Progenitor cell of endocrine pancreas (in vitro differentiated cells): ENCODE measurements at regions not wholly inside any gene's neighbourhood (a gene's known extent, or its start where the extent isn't known, plus 50 kb on each side); places are given as distances from the start of the nearest gene placed in this dataset.

Experiments used
- DNase-seq: peaks from one replicate; pipeline ENCODE4 v3.0.0; 2021; ENCODE audit warnings: low spot score; ENCODE audit not compliant: unreplicated experiment
- H3K27ac Mint-ChIP-seq: 2 replicates; pipeline ENCODE4 v1.8.0; 2021; ENCODE audit warnings: mild to moderate bottlenecking, moderate library complexity, mixed read lengths
- H3K27me3 Mint-ChIP-seq: 2 replicates; pipeline ENCODE4 v1.8.0; 2021; ENCODE audit warnings: mixed read lengths
- H3K36me3 Mint-ChIP-seq: 2 replicates; pipeline ENCODE4 v1.8.0; 2022; ENCODE audit warnings: mixed read lengths; ENCODE audit not compliant: insufficient read depth
- H3K4me1 Mint-ChIP-seq: 2 replicates; pipeline ENCODE4 v1.8.0; 2021; ENCODE audit warnings: low read depth, mixed read lengths
- H3K4me3 Mint-ChIP-seq: 2 replicates; pipeline ENCODE4 v1.8.0; 2021; ENCODE audit warnings: low read depth, mild to moderate bottlenecking, moderate library complexity, mixed read lengths
- H3K9me3 Mint-ChIP-seq: 2 replicates; pipeline ENCODE4 v1.8.0; 2021; ENCODE audit warnings: low read depth, mixed read lengths
- TF ChIP-seq, protein P1 (sequence below): fragments of 200-600 bp; sonication (generic); IDR thresholded peaks from one replicate; pipeline ENCODE4 v1.5.0; 2021; ENCODE audit warnings: antibody characterized with exemption, mild to moderate bottlenecking; ENCODE audit not compliant: unreplicated experiment

DNA sequence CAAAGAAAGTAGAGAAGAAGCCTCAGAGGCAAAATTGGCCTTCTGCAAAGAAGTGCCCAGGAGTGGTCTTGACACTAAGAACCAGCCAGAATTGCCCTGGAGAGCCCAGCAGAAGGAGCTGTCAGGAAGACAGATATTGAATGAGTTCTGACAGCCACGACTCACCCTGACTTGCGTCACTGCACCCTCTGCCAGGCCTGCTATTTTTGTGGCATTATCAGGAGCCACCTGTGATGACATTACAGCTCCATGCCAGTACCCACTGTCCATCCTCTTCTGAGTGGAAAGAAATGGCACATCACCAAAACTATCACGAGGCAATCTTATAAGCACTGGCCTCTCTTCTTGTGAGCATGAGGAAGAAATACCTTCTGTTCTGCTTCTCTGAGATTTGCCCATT lies 67.7 kb downstream of the SMIM20 start:
- no peak overlapping the region for H3K27ac Mint-ChIP-seq
- no peak overlapping the region for H3K4me3 Mint-ChIP-seq
- H3K27me3 Mint-ChIP-seq = peaks cover 10% of the 10 kb centered on the region
- TF ChIP-seq, protein P1, sequence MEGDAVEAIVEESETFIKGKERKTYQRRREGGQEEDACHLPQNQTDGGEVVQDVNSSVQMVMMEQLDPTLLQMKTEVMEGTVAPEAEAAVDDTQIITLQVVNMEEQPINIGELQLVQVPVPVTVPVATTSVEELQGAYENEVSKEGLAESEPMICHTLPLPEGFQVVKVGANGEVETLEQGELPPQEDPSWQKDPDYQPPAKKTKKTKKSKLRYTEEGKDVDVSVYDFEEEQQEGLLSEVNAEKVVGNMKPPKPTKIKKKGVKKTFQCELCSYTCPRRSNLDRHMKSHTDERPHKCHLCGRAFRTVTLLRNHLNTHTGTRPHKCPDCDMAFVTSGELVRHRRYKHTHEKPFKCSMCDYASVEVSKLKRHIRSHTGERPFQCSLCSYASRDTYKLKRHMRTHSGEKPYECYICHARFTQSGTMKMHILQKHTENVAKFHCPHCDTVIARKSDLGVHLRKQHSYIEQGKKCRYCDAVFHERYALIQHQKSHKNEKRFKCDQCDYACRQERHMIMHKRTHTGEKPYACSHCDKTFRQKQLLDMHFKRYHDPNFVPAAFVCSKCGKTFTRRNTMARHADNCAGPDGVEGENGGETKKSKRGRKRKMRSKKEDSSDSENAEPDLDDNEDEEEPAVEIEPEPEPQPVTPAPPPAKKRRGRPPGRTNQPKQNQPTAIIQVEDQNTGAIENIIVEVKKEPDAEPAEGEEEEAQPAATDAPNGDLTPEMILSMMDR = no peak
- H3K36me3 Mint-ChIP-seq = no peaks in the 10 kb centered on the region
- peaks cover 2% of the 10 kb centered on the region for H3K9me3 Mint-ChIP-seq
- DNase-seq = no peak
- H3K4me1 Mint-ChIP-seq = peaks cover 1% of the 10 kb centered on the region

DNA sequence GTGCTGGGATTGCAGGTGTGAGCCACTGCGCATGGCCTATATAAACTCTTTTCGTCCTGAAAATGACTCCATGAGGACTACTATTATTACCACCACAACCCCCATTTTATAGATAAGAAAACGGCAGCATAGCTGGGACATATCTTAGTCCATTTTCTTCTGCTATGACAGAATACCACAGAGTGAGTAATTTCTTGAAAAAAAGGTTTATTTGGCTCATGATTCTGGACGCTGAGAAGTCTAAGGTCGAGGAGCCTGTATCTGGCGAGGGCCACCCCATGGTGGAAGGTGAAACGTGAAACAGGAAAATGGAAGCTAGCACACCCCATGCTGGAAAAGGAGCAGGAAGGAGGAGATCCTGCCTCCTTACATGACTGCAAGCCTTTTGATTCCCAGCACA lies 68.9 kb downstream of the SMIM20 start:
- no peak overlapping the region for H3K27ac Mint-ChIP-seq
- H3K9me3 Mint-ChIP-seq = no peaks in the 10 kb centered on the region
- H3K27me3 Mint-ChIP-seq = peaks cover 18% of the 10 kb centered on the region
- H3K36me3 Mint-ChIP-seq = no peaks in the 10 kb centered on the region
- DNase-seq = no peak
- H3K4me1 Mint-ChIP-seq = peaks cover 1% of the 10 kb centered on the region
- H3K4me3 Mint-ChIP-seq = no peak overlapping the region
- TF ChIP-seq, protein P1 = no peak

DNA sequence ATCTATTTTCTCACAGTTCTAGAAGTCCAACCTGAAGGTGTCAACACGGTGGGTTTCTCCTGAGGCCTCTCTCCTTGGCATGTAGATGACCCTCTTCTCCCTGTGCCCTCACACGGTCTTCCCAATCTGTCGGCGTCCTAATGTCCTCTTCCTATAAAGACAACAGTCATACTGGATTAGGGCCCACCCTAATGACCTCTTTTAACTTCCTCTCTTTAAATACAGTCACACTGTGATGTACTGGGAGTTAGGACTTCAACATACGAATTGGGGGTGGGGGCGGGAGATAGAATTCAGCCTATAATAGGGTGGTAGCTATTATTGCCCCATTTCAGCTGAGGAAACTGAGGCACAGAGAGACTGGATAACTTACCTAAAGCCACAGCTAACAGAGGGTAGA lies 70.2 kb downstream of the SMIM20 start:
- TF ChIP-seq, protein P1 = no peak
- no peak overlapping the region for H3K27ac Mint-ChIP-seq
- no peak for DNase-seq

DNA sequence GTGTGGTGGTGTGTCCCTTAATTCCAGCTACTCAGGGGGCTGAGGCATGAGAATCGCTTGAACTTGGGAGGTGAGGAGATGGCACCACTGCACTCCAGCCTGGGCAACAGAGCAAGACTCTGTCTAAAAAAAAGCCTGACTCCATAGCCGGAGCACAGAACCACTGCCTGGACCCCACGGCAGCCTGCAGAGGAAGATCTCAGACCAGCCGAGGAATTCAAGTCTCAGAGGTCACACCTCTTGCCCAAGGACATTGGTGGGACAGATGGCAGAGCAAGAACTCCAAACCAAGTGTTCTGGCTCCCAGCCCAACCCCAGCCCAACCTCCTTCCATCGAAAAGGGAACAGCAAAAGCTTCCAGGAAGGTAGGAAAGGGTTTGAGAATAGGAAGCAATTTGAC lies 70.8 kb downstream of the SMIM20 start:
- DNase-seq = no peak
- Mint-ChIP-seq H3K27ac (no peak overlapping the region), H3K9me3 (no peaks in the 10 kb centered on the region), H3K27me3 (peaks cover 18% of the 10 kb centered on the region), H3K36me3 (no peaks in the 10 kb centered on the region), H3K4me3 (no peak overlapping the region), H3K4me1 (peaks cover 2% of the 10 kb centered on the region)
- TF ChIP-seq, protein P1 = no peak

More for the DNA sequence above, 70.2 kb downstream of the SMIM20 start:
- H3K4me3 Mint-ChIP-seq = no peak overlapping the region
- H3K9me3 Mint-ChIP-seq = no peaks in the 10 kb centered on the region
- H3K36me3 Mint-ChIP-seq = no peaks in the 10 kb centered on the region
- H3K4me1 Mint-ChIP-seq = peaks cover 2% of the 10 kb centered on the region
- peaks cover 18% of the 10 kb centered on the region for H3K27me3 Mint-ChIP-seq

DNA sequence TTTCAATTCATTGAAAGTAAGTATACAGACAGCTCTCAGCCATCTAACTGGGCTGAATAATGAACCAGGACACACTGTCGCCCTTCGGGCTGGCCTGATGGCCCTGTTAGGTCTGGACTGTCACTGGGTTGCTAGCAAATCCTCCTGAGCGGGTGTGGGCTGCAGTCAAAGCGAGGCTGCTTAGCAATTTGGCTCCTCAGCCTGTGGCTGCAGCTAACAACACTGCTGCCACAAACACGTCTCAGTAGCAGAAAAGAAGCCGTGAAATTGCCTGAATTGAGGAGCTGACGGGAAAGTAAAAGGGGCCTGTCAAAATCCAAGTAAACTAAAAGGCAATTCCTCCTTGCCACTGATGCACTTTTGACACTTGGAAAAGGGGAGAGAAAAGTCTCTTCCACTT lies 72.8 kb downstream of the SMIM20 start:
- Mint-ChIP-seq H3K36me3 (no peaks in the 10 kb centered on the region), H3K27ac (no peak overlapping the region), H3K4me1 (peaks cover 6% of the 10 kb centered on the region), H3K27me3 (peaks cover 18% of the 10 kb centered on the region), H3K4me3 (no peak overlapping the region), H3K9me3 (no peaks in the 10 kb centered on the region)
- TF ChIP-seq, protein P1 = no peak
- DNase-seq = no peak
